Activated T-cell treated with anti-CD3 and anti-CD28 coated beads for 1 hour (primary cell): ENCODE measurements at regions not wholly inside any gene's neighbourhood (a gene's known extent, or its start where the extent isn't known, plus 50 kb on each side); places are given as distances from the start of the nearest gene placed in this dataset.
"Not testable (repeated sequence)": the region's sequence is repeated elsewhere in the genome, so short reads cannot be mapped to it uniquely, and the experiment has no call there.

ENCODE experiments used
- DNase-seq: peaks from one replicate; pipeline ENCODE4 v3.0.0-alpha.2; 2020; ENCODE audit warnings: low read depth

GRCh38 chr2:215862351-215862771 lies 151.0 kb downstream of the MREG start:
- no peak for DNase-seq

GRCh38 chr2:215861607-215862350 lies 151.6 kb downstream of the MREG start:
- no peak for DNase-seq

- no peak for DNase-seq
Measured at GRCh38 chr2:215856080-215856479, 157.3 kb downstream of the MREG start.

GRCh38 chr2:215855308-215855707 lies 158.0 kb downstream of the MREG start:
- not testable (repeated sequence) for DNase-seq

GRCh38 chr2:215854008-215854407 lies 159.3 kb downstream of the MREG start:
- no peak for DNase-seq

- DNase-seq, result no peak
Measured at GRCh38 chr2:215851696-215852095, 161.7 kb downstream of the MREG start.

- no peak for DNase-seq
Measured at GRCh38 chr2:215851082-215851481, 162.3 kb downstream of the MREG start.

GRCh38 chr2:215850380-215850779 lies 163.0 kb downstream of the MREG start:
- no peak for DNase-seq

GRCh38 chr2:215849771-215850170 lies 163.6 kb downstream of the MREG start:
- no peak for DNase-seq

GRCh38 chr2:215848698-215849097 lies 164.7 kb downstream of the MREG start:
- DNase-seq, result no peak

- DNase-seq, result no peak
Measured at GRCh38 chr2:215848146-215848545, 165.2 kb downstream of the MREG start.

GRCh38 chr2:215847718-215848117 lies 165.6 kb downstream of the MREG start:
- no peak for DNase-seq

GRCh38 chr2:215847056-215847455 lies 166.3 kb downstream of the MREG start:
- no peak for DNase-seq

GRCh38 chr2:215845839-215846586 lies 167.3 kb downstream of the MREG start:
- DNase-seq, result no peak

GRCh38 chr2:215843579-215843978 lies 169.8 kb downstream of the MREG start:
- DNase-seq, result no peak

GRCh38 chr2:215841175-215841816 lies 172.1 kb downstream of the MREG start:
- no peak for DNase-seq

GRCh38 chr2:215839816-215840215 lies 173.5 kb downstream of the MREG start:
- no peak for DNase-seq

GRCh38 chr2:215839309-215839708 lies 174.0 kb downstream of the MREG start:
- no peak for DNase-seq

- no peak for DNase-seq
Measured at GRCh38 chr2:215836881-215837280, 176.5 kb downstream of the MREG start.

- DNase-seq, result no peak
Measured at GRCh38 chr2:215835657-215836056, 177.7 kb downstream of the MREG start.

GRCh38 chr2:215835231-215835630 lies 178.1 kb downstream of the MREG start:
- no peak for DNase-seq

GRCh38 chr2:215833531-215834162 lies 179.7 kb downstream of the MREG start:
- no peak for DNase-seq

- DNase-seq, result no peak
Measured at GRCh38 chr2:215832791-215833190, 180.6 kb downstream of the MREG start.
